Midbrain (tissue), 1 donor: ENCODE measurements at regions not wholly inside any gene's neighbourhood (a gene's known extent, or its start where the extent isn't known, plus 50 kb on each side); places are given as distances from the start of the nearest gene placed in this dataset.

Source experiments
- DNase-seq: peaks from one replicate; lab custom pipeline; 2025; lab: John Stamatoyannopoulos, UW

GRCh38 chr1:193733674-193734073 lies 547.3 kb upstream of the B3GALT2 start:
- DNase-seq: no peak

- no peak for DNase-seq
Observed at GRCh38 chr1:193730017-193730416, 543.6 kb upstream of the B3GALT2 start.

- DNase-seq: no peak
Observed at GRCh38 chr1:193729429-193729828, 543.0 kb upstream of the B3GALT2 start.

GRCh38 chr1:193727850-193728249 lies 541.4 kb upstream of the B3GALT2 start:
- no peak for DNase-seq

- no peak for DNase-seq
Observed at GRCh38 chr1:193726722-193727121, 540.3 kb upstream of the B3GALT2 start.

GRCh38 chr1:193712392-193712791 lies 526.0 kb upstream of the B3GALT2 start:
- no peak for DNase-seq

GRCh38 chr1:193709607-193710006 lies 523.2 kb upstream of the B3GALT2 start:
- no peak for DNase-seq

GRCh38 chr1:193707271-193708021 lies 521.0 kb upstream of the B3GALT2 start:
- DNase-seq: no peak

- DNase-seq: no peak
Observed at GRCh38 chr1:193706766-193707165, 520.4 kb upstream of the B3GALT2 start.

GRCh38 chr1:193705554-193705981 lies 519.2 kb upstream of the B3GALT2 start:
- DNase-seq: no peak

GRCh38 chr1:193703655-193704054 lies 517.2 kb upstream of the B3GALT2 start:
- no peak for DNase-seq

GRCh38 chr1:193703121-193703520 lies 516.7 kb upstream of the B3GALT2 start:
- DNase-seq: no peak

GRCh38 chr1:193701759-193702158 lies 515.3 kb upstream of the B3GALT2 start:
- DNase-seq: no peak

GRCh38 chr1:193700710-193701355 lies 514.4 kb upstream of the B3GALT2 start:
- DNase-seq: no peak

- no peak for DNase-seq
Observed at GRCh38 chr1:193699261-193699660, 512.8 kb upstream of the B3GALT2 start.

- DNase-seq: no peak
Observed at GRCh38 chr1:193697776-193698175, 511.4 kb upstream of the B3GALT2 start.

- DNase-seq: no peak
Observed at GRCh38 chr1:193697115-193697762, 510.8 kb upstream of the B3GALT2 start.

- no peak for DNase-seq
Observed at GRCh38 chr1:193694741-193695140, 508.3 kb upstream of the B3GALT2 start.

- DNase-seq: no peak
Observed at GRCh38 chr1:193685986-193686385, 499.6 kb upstream of the B3GALT2 start.

GRCh38 chr1:193681422-193681821 lies 495.0 kb upstream of the B3GALT2 start:
- DNase-seq: no peak

GRCh38 chr1:193680924-193681316 lies 494.5 kb upstream of the B3GALT2 start:
- DNase-seq: no peak

GRCh38 chr1:193680247-193680923 lies 494.0 kb upstream of the B3GALT2 start:
- no peak for DNase-seq

- DNase-seq: no peak
Observed at GRCh38 chr1:193677874-193678273, 491.5 kb upstream of the B3GALT2 start.
